HG03457 (cell line): ENCODE measurements at regions not wholly inside any gene's neighbourhood (a gene's known extent, or its start where the extent isn't known, plus 50 kb on each side); places are given as distances from the start of the nearest gene placed in this dataset.
A peak's percentile ranks its signal among the peaks of the same experiment; 100 is the strongest.

Source experiments
- ATAC-seq: cut with Tn5 transposase; IDR thresholded peaks from one replicate; pipeline ENCODE4 v1.9.1; 2021; ENCODE audit warnings: moderate number of reproducible peaks; ENCODE audit not compliant: unreplicated experiment

GRCh38 chr4:4775493-4776004 is 83.9 kb upstream of the MSX1 start:
- ATAC-seq = no peak

GRCh38 chr4:4772534-4772933 is 86.9 kb upstream of the MSX1 start:
- no peak for ATAC-seq

GRCh38 chr4:4771160-4771559 is 88.3 kb upstream of the MSX1 start:
- no peak for ATAC-seq

- no peak for ATAC-seq
Observed at GRCh38 chr4:4770610-4771009, 88.9 kb upstream of the MSX1 start.

GRCh38 chr4:4766564-4766963 is 92.9 kb upstream of the MSX1 start:
- ATAC-seq = no peak

GRCh38 chr4:4765811-4766210 is 93.7 kb upstream of the MSX1 start:
- no peak for ATAC-seq

GRCh38 chr4:4764558-4764905 is 94.9 kb upstream of the MSX1 start:
- ATAC-seq = no peak

GRCh38 chr4:4763822-4764557 is 95.5 kb upstream of the MSX1 start:
- ATAC-seq = no peak

GRCh38 chr4:4762909-4763821 is 96.3 kb upstream of the MSX1 start:
- ATAC-seq = peak; percentile 92

- ATAC-seq = no peak
Observed at GRCh38 chr4:4762300-4762699, 97.2 kb upstream of the MSX1 start.

GRCh38 chr4:4761128-4761982 is 98.1 kb upstream of the MSX1 start:
- ATAC-seq = no peak

GRCh38 chr4:4759883-4760282 is 99.6 kb upstream of the MSX1 start:
- no peak for ATAC-seq

- ATAC-seq = no peak
Observed at GRCh38 chr4:4759232-4759631, 100.2 kb upstream of the MSX1 start.

- ATAC-seq = peak; percentile 34
Observed at GRCh38 chr4:4758681-4759080, 100.8 kb upstream of the MSX1 start.

- ATAC-seq = no peak
Observed at GRCh38 chr4:4755306-4755705, 104.2 kb upstream of the MSX1 start.

- ATAC-seq = no peak
Observed at GRCh38 chr4:4754641-4755040, 104.8 kb upstream of the MSX1 start.

- ATAC-seq = no peak
Observed at GRCh38 chr4:4753643-4754042, 105.8 kb upstream of the MSX1 start.

GRCh38 chr4:4752576-4753401 is 106.7 kb upstream of the MSX1 start:
- no peak for ATAC-seq

GRCh38 chr4:4752025-4752424 is 107.4 kb upstream of the MSX1 start:
- no peak for ATAC-seq

GRCh38 chr4:4750187-4750586 is 109.3 kb upstream of the MSX1 start:
- no peak for ATAC-seq
